GM12864 (cell line): ENCODE measurements at regions not wholly inside any gene's neighbourhood (a gene's known extent, or its start where the extent isn't known, plus 50 kb on each side); places are given as distances from the start of the nearest gene placed in this dataset.

Experiments
- DNase-seq: peaks from one replicate; pipeline ENCODE4 v3.0.0-alpha.2; 2011; ENCODE audit warnings: low read depth
- H3K4me3 ChIP-seq: 2 replicates; pipeline ENCODE4 v1.5.1; 2011; ENCODE audit warnings: mild to moderate bottlenecking, low read depth, low read length, control low read depth
- TF ChIP-seq, protein P1 (sequence below): IDR thresholded peaks from 2 replicates; pipeline ENCODE4 v1.5.1; 2011; ENCODE audit warnings: low read depth, mild to moderate bottlenecking, moderate library complexity, low read length, control low read depth, inconsistent platforms; ENCODE audit errors: missing control alignments

DNA sequence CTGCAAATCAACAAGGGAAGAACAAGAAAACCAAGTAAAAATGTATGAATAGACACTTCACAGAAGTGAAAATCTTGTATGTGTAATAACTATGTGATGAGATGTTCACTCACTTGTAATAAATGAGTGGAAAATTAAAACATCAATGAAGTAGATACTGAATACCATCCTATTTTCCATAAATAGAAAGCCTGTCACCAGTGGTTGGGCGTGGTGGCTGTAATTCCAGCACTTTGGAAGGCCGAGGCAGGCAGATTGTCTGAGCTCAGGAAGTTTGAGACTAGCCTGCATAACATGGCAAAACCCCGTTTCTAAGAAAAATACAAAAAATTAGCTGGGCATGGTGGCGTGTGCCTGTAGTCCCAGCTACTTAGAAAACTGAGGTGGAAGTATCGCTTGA, 53.5 kb upstream of the SOD3 start:
- no peak overlapping the region for H3K4me3 ChIP-seq
- TF ChIP-seq, protein P1, sequence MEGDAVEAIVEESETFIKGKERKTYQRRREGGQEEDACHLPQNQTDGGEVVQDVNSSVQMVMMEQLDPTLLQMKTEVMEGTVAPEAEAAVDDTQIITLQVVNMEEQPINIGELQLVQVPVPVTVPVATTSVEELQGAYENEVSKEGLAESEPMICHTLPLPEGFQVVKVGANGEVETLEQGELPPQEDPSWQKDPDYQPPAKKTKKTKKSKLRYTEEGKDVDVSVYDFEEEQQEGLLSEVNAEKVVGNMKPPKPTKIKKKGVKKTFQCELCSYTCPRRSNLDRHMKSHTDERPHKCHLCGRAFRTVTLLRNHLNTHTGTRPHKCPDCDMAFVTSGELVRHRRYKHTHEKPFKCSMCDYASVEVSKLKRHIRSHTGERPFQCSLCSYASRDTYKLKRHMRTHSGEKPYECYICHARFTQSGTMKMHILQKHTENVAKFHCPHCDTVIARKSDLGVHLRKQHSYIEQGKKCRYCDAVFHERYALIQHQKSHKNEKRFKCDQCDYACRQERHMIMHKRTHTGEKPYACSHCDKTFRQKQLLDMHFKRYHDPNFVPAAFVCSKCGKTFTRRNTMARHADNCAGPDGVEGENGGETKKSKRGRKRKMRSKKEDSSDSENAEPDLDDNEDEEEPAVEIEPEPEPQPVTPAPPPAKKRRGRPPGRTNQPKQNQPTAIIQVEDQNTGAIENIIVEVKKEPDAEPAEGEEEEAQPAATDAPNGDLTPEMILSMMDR, result no peak
- DNase-seq, result no peak

DNA sequence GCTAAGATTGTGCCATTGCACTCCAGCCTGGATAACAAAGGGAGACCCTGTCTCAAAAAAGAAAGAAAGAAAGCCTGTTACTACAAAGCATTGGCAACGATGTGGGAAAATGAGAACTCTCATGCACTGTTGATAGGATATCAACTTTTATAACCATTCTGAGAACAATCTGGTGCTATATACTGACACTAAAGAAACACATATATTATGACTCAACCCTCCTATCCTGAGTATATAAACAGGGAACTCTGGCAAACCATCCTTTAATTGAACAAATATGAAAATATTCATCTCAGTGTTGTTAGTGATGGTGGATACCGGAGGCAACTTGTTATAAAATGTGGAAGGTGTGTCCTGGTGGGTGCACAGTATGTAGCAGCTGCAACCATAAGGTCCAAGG, 53.0 kb upstream of the SOD3 start:
- TF ChIP-seq, protein P1, result no peak

DNA sequence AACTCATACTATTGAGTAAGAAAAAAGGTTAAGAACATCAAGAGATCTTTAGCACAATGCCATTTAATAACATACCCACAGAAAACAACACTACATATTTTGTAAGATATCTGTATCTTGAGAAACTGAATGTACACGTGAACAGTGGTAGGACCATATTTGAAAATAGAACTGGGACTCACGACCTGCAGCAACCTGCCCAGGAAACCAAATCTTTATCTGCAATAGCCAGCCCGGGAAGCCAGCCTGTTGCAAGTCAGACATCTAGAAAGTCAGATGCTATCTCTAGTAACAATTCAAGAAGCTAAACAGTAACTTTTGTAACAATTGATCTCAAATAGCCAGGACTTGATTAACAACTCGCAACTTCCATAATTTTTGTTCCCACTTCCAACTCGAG, 52.6 kb upstream of the SOD3 start:
- TF ChIP-seq, protein P1, result no peak

More for the DNA sequence above, 53.0 kb upstream of the SOD3 start:
- no peak overlapping the region for H3K4me3 ChIP-seq
- no peak for DNase-seq

DNA sequence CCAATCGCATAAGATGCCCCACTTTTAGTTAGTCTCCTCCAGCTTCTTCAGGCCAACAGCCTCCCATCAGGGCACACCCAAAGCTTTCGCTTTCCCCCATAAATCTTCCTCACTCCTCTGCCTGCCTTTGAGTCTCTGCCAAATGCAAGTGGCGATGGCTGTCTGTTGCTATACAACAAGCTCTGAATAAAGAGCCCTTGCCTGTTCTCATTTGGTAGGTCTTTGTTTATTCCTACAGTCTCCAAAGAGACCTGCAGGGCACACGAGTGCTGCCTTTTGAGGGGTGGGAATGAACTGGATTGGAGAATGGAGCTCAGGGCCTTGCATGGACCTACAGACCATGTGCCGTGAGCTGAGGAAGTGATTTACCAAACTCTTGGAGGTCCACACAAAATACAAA, 52.2 kb upstream of the SOD3 start:
- H3K4me3 ChIP-seq, result no peak overlapping the region
- TF ChIP-seq, protein P1, result no peak
- no peak for DNase-seq

More for the DNA sequence above, 52.6 kb upstream of the SOD3 start:
- no peak for DNase-seq
- no peak overlapping the region for H3K4me3 ChIP-seq

DNA sequence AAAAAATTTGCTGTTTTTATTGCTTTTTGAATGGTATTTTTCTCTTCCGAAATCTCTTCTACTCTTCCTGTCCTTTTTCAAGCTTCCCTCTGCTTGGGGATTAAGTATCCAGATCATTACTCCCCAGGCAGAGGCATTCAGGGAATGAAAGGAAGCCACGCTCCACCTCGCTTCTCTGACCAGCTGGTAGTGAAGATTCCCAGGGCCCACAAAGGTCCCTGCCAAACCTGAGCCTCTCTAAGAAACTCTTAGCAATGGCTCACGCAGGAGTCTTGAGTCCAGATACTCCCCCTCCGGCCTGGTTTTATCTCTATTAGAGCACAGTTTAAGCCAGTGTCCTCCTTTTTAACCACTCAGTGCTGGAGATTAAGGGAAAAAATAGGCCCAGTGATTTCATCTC, 51.4 kb upstream of the SOD3 start:
- TF ChIP-seq, protein P1, result no peak
- DNase-seq, result no peak
- no peak overlapping the region for H3K4me3 ChIP-seq

DNA sequence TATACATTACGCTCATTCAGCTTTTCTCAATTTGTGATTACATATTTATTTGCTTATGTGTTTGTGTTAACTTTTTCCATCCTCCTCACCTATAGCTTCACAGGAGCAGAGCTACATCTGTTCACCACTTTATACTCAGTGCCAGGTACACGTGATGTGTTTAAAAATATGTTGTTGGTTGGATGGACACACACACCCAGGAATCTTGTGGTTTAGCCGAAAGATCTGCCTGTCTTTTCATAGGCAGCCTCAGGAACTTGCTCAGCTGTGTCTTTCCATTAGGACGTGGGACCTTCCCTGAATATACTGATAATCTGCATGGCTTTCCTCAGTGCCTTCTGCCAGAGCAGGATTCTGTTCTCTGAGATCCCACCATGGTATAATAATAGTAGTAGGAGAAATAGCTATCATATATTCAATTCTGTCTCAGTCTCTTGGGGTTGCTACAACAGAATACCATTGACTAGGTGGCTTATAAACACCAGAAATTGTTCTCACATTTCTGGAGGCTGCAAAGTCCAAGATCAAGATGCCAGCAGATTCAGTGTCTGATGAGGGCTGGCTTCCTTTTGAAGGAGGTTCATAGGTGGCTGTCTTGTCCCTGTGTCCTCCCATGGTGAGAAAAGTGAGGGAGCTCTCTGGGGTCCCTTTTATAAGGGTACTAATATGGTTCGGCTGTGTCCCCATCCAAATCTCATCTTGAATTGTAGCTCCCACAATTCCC, 50.0 kb upstream of the SOD3 start:
- no peak for DNase-seq
- TF ChIP-seq, protein P1, result no peak
- H3K4me3 ChIP-seq, result no peak overlapping the region
